ENCODE measurements at regions not wholly inside any gene's neighbourhood (a gene's known extent, or its start where the extent isn't known, plus 50 kb on each side); places are given as distances from the start of the nearest gene placed in this dataset.
"Not testable (repeated sequence)": the region's sequence is repeated elsewhere in the genome, so short reads cannot be mapped to it uniquely, and the experiment has no call there.

DNA sequence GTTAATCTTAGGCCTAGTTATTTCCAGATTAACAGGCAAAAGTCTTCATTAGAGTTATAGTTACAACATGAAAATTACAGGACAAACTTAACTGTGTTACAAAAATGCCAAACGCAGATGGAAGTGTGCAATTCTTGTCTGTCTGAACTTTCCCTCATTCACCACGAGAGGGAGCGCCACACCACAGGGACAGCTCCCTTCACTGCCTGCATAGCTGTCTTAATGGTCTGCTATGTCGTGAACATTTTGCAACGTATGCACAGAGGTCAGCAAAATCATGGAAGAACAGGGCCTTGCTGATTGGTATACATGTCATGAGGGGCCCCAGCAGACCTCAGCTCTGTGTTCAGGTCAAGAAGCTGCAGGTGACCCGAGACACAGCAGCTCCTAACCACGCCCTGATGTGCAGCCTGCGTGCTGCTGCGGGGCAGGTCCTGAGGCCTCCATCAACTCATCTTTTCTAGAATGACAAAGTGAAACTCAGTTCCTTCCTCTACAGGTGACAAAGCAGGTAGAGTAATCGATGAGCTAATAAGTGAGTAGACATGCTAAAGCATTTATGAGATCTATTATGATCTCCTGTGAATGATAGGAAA is 78.8 kb upstream of the ATP8B1 start:
- DNase-seq (ENCODE audit: low read depth): peak; percentile 54

DNA sequence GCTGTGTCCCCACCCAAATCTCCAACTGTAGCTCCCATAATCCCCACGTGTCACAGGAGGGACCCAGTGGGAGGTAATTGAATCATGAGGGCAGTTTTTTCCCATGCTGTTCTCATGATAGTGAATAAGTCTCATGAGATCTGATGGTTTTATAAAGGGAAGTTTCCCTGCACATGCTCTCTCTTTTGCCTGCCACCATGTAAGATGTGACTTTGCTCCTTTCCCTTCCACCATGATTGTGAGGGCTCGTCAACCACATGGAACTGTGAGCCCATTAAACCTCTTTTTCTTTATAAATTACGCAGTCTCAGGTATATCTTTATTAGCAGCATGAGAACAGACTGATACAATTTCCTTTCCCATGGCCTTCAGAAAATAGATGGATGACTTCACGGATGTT is 76.8 kb upstream of the ATP8B1 start:
- DNase-seq (ENCODE audit: low read depth): not testable (repeated sequence)

DNA sequence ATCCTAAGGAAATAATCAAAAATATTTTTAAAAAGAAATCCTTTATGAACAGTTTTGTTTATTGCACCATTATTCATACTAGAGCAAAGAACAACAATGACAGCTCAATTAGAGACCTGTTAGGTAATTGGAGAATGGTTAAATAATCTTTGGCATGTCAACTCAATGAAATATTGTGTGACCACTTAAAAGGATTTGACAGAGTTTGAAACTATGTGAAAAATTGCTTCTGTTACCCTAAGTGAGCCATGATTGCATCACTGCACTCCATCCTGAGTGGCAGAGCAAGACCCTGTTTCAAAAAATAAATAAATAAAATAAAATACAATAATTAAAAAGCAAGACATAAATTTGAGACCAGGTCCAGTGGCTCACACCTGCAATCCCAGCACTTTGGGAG is 66.1 kb upstream of the ATP8B1 start:
- DNase-seq (ENCODE audit: low read depth): no peak

DNA sequence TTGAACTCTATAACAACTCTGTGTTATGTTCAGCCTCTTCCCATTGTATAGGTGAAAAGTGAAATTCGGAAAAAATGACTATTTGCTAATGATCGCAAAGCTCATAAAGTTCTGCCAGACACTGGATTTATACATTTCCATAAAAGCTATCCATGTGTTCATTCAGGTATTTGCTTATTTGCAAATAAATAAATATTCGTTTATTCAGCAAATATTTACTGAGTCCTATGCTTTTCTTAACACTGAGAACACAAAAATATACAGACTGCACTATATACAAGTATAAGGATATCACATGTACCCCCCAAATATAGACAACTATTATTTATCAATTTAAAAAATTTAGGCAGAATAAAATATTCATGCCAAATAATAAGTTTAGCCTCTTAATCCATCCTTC is 63.2 kb upstream of the ATP8B1 start:
- DNase-seq (ENCODE audit: low read depth): no peak

DNA sequence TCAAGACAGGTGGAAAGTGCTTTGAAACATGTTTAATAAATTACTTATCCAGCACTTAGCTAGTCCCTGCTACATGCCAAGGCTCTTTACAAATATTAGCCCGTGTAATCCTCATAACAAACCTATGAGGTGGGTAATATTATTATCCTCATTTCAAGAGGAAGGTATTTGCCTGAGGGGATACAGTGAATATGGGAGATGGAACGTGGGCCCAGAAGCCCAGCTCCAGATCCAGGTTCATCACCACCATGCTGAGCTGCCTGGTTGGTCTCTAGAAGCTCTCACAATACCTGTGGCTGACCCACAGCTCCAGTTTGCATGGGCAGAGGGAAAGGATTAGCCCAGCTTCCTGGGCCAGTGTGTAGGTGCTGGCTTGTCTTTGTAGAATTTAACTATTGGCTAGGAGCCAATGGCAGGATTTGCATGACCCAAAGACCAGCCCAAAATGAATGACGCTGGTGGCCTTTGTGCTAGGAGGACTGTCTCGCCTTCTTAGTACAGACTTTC is 61.6 kb upstream of the ATP8B1 start:
- no peak for DNase-seq (ENCODE audit: low read depth)

DNA sequence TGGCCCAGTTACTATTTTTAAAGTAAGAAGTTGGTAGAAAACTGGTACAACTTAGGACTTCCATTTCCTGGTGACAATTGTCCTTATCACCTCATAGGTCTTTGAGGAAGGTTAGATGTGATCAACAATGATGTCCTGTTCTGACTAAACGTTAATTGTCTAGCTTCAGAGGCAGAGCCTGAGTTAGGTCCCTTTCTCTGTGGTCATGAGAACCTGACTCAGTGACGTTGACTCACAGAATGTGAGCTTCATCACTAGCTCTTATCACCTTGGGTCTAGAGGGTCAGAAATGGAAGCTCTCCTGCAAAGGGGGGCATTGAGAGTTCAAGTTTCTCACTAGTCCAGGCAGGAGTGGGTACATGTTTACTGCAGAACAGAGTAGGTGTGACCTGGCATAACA is 60.6 kb upstream of the ATP8B1 start:
- no peak for DNase-seq (ENCODE audit: low read depth)

DNA sequence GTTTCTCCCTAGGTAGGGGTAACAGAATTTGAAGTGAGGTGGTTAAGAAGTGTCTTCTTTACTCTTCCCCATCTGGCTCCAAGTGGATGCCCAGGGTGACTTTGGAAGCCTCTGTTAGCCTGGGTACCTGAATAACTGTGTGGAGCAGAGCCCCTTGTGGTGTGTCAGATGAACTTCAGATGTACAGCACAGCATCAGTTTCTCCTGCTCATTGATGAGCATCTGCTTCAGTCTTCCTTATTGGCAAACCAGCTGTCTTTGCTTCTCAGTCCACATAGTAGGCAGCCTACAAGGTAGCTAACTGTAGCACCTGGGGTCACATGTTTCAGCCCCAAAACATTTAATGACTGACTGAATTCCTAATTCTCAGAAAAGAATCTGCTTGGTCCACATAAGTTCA is 56.2 kb upstream of the ATP8B1 start:
- DNase-seq (ENCODE audit: low read depth): no peak

DNA sequence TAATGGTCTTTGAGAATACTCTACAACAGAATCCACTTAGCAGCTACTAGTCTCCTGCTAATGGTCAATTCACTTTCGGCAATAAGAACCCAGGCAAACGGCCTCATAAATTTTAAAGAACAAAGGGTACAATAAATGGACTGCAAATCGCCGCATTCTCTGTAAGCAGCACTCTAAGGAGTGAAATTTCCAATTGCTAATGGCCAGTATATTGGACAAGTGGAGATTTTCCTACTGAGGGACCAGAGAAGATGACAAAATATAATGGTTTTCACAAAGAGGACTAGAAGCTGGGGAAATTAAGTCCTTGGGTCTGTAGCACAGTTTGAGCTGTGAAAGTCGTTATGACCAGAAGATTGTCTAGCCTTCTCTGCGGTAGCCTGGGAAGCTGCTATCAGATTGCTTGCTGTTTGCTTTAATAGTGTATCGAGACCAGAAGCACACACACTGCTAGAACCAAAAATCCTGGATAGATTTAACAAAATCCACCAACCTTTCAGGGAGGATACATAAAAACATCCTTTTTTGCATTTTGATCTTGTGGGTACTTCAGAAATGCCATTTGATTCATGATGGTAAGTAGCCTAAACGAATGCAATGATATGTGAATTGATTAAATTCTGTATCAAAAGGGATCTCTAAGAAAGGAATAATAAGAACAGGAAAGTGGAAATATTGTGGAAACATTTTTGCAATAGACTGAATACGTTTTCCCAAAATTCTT is 53.6 kb upstream of the ATP8B1 start:
- DNase-seq (ENCODE audit: low read depth): no peak

DNA sequence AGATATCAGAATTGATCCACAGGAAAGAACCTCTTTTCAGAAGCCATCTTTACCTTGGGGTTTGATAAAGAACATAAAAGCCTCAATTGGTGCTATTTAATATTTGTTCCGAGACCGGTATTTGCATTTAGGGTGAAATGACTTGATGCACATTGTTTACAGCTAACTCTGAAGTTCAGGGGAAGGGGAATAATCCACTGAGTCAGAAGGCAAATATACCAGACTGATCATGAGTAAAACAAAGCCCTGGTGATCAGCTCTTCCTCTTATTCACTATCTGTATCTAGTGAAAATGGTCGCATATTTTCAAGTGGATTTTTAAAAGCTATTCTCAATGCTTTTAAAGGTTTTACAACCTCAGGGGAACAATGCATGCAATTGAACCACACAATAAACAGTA is 53.0 kb upstream of the ATP8B1 start:
- no peak for DNase-seq (ENCODE audit: low read depth)

DNA sequence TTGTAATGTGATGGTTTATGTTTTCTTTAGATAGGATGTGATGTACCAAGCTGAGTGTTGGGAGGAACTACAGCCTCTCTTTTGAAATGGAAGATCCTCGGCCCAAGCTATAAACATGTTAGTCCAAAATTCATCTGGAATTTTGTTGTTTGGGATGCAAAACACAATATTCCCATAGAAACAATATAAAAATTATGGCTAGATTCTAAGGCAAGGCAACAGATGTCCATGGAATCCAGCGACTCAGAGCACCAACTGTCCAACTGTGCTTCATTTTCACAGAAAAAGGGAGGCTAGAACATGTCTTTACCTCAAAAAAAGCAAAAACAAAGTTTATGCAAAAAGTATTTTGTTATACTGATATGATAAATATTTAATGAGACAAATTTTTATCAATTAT is 52.4 kb upstream of the ATP8B1 start:
- no peak for DNase-seq (ENCODE audit: low read depth)

DNA sequence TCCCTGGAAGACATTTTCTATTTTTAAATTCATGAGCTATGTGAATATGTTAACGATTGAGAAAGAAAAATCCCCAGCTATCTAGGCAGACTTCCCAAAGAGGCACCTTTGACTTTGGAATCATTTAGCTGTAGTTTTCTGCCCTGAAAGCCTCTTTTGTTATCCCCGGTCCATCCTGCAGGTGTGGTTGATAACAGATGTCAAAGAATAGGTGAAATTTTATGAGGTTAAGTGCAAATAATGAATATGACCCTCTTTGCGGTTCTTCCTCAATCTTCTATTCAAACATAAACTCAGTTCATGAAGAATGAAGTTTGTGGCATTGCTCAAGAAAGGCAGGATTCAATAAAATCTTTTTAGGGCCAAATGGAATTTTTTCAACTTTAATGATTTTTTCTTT is 51.6 kb upstream of the ATP8B1 start:
- no peak for DNase-seq (ENCODE audit: low read depth)

DNA sequence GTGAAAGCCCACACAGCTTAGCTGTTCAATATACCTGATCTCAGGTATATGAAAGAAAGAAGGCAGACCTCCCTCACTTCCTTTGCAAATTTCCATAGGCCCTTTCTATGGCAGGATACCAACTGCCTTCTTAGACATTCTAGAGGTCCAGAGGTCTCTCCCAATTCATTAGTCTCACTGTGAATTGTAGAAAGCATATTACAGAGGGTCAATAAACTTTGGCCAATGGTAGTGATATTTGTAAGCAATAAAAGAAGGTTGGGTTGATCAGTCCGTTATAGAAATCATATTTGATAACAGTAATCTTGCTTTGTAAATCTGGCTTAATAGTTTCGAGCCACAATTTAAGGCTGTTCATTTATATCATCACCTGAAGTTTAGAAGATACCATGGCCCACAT is 50.7 kb upstream of the ATP8B1 start:
- no peak for DNase-seq (ENCODE audit: low read depth)

DNA sequence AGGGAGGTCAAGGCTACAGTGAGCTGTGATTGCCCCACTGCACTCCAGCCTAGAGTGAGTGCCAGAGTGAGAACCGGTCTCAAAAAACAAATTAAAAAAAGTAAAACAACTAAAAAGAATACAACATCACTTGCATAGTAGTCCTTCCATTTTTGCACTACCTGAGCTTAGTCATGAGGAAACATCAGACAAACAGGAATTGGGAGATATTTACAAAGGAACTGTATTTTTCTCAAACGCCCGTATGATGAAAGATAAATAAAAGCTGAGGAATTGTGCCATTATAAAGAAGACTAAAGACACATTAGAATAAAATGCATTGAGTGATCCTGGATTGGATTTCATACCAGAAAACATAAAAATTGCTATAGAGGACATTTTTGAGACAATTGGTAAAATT is 50.0 kb upstream of the ATP8B1 start:
- no peak for DNase-seq (ENCODE audit: low read depth)

All from GM04504 (cell line).